Trophoblast cell (in vitro differentiated cells and primary cell): ENCODE measurements at regions not wholly inside any gene's neighbourhood (a gene's known extent, or its start where the extent isn't known, plus 50 kb on each side); places are given as distances from the start of the nearest gene placed in this dataset.
"Not testable (repeated sequence)": the region's sequence is repeated elsewhere in the genome, so short reads cannot be mapped to it uniquely, and the experiment has no call there.

Experiments
- DNase-seq, 2 donors: peaks; one replicate each; pipeline ENCODE4 v3.0.0-alpha.2; 2016
- H2AFZ ChIP-seq: 2 replicates; pipeline ENCODE4 v1.6.1; 2013; ENCODE audit warnings: low read length, moderate library complexity, mild to moderate bottlenecking; ENCODE audit not compliant: insufficient read depth, poor library complexity
- H2AK5ac ChIP-seq: 2 replicates; pipeline ENCODE4 v1.6.1; 2013; ENCODE audit warnings: mild to moderate bottlenecking, low read length
- H2BK120ac ChIP-seq: 2 replicates; pipeline ENCODE4 v1.6.1; 2013; ENCODE audit warnings: low read length, mild to moderate bottlenecking, moderate library complexity; ENCODE audit not compliant: insufficient read depth, poor library complexity
- H2BK12ac ChIP-seq: 2 replicates; pipeline ENCODE4 v1.6.1; 2013; ENCODE audit warnings: mild to moderate bottlenecking, low read length, moderate library complexity
- H2BK5ac ChIP-seq: 2 replicates; pipeline ENCODE4 v1.6.1; 2013; ENCODE audit warnings: low read length, low read depth, moderate library complexity, mild to moderate bottlenecking; ENCODE audit not compliant: poor library complexity
- H3K14ac ChIP-seq: 2 replicates; pipeline ENCODE4 v1.6.1; 2013; ENCODE audit warnings: mild to moderate bottlenecking, low read length
- H3K18ac ChIP-seq: 2 replicates; pipeline ENCODE4 v1.6.1; 2013; ENCODE audit warnings: mild to moderate bottlenecking, low read length
- H3K23ac ChIP-seq: 2 replicates; pipeline ENCODE4 v1.6.1; 2013; ENCODE audit warnings: low read length
- H3K27ac ChIP-seq: 2 replicates; pipeline ENCODE4 v1.5.1; 2013; ENCODE audit warnings: low read depth, mild to moderate bottlenecking, inconsistent platforms, low read length, moderate library complexity
- H3K27me3 ChIP-seq: 2 replicates; pipeline ENCODE4 v1.6.1; 2013; ENCODE audit warnings: inconsistent platforms, mild to moderate bottlenecking, low read length, moderate library complexity; ENCODE audit not compliant: insufficient read depth
- H3K36me3 ChIP-seq, 2 experiments: 1 replicate in 1 of 2; 2 replicates in 1 of 2; pipeline ENCODE4 v1.6.1; 2013; ENCODE audit warnings: low read length in 2 of 2, mild to moderate bottlenecking in 2 of 2, moderate library complexity in 1 of 2; ENCODE audit not compliant: insufficient read depth in 2 of 2, control insufficient read depth in 1 of 2
- H3K4ac ChIP-seq: 2 replicates; pipeline ENCODE4 v1.6.1; 2013; ENCODE audit warnings: low read depth, mild to moderate bottlenecking, low read length, moderate library complexity
- H3K4me1 ChIP-seq, 2 experiments: 1 replicate in 1 of 2; 2 replicates in 1 of 2; pipeline ENCODE4 v1.6.1; 2013; ENCODE audit warnings: low read length in 2 of 2, mild to moderate bottlenecking in 2 of 2, moderate library complexity in 1 of 2; ENCODE audit not compliant: insufficient read depth in 2 of 2, control insufficient read depth in 1 of 2
- H3K4me2 ChIP-seq: 2 replicates; pipeline ENCODE4 v1.6.1; 2013; ENCODE audit warnings: inconsistent platforms, mild to moderate bottlenecking, low read length, moderate library complexity
- H3K4me3 ChIP-seq: 2 replicates; pipeline ENCODE4 v1.5.1; 2013; ENCODE audit warnings: mild to moderate bottlenecking, low read depth, low read length, inconsistent platforms
- H3K79me1 ChIP-seq: one replicate; pipeline ENCODE4 v1.6.1; 2013; ENCODE audit warnings: low read length
- H3K79me2 ChIP-seq: 2 replicates; pipeline ENCODE4 v1.6.1; 2013; ENCODE audit warnings: low read length, mild to moderate bottlenecking; ENCODE audit not compliant: control insufficient read depth, insufficient read depth, poor library complexity
- H3K9ac ChIP-seq: 2 replicates; pipeline ENCODE4 v1.6.1; 2013; ENCODE audit warnings: mild to moderate bottlenecking, low read length
- H3K9me3 ChIP-seq: 2 replicates; pipeline ENCODE4 v1.6.1; 2013; ENCODE audit warnings: low read depth, mild to moderate bottlenecking, control low read depth, inconsistent platforms, low read length; ENCODE audit not compliant: insufficient read depth
- H4K12ac ChIP-seq: 2 replicates; pipeline ENCODE4 v1.6.1; 2013; ENCODE audit warnings: low read depth, mild to moderate bottlenecking, low read length, moderate library complexity
- H4K8ac ChIP-seq: 2 replicates; pipeline ENCODE4 v1.6.1; 2013; ENCODE audit warnings: low read depth, mild to moderate bottlenecking, low read length, moderate library complexity
- H4K91ac ChIP-seq: one replicate; pipeline ENCODE4 v1.6.1; 2013; ENCODE audit warnings: low read depth, mild to moderate bottlenecking, low read length, moderate library complexity
- WGBS: extraction: QIAGEN DNeasy Blood & Tissue Kit; methylation state at CpG from one replicate; pipeline ENCODE4 v1.1.7; 2013; ENCODE audit warnings: missing lambda C conversion rate; ENCODE audit not compliant: insufficient read length, insufficient coverage; ENCODE audit errors: extremely low coverage; 5-methylcytosine and 5-hydroxymethylcytosine counted together

DNA sequence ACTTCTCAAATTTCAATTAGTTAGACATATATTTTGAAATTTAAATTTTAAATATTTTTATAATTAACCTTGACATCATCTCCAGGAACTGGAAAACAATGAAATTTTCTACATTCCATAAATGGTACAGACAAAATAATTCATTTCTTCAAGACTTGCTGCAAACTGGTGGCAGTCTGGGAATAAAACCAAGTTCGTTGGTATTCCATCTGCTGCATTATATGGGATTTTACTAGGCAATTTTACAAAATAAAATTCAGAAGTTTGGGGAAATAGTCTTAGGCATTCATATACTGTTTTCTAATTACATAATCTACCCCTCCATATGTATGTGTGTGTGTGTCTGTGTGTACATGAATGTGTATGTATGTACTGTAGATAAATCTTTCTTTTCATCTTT, 984.6 kb upstream of the KCND2 start:
- no peak overlapping the region for H4K12ac ChIP-seq
- no peaks in the 10 kb centered on the region for H3K79me2 ChIP-seq
- H3K18ac ChIP-seq, result no peak overlapping the region
- no peak overlapping the region for H3K23ac ChIP-seq
- no peak overlapping the region for H3K9ac ChIP-seq
- H3K4ac ChIP-seq, result no peak overlapping the region
- no peaks in the 10 kb centered on the region for H3K36me3 ChIP-seq
- H4K91ac ChIP-seq, result no peak overlapping the region
- H2BK12ac ChIP-seq, result no peak overlapping the region
- H3K79me1 ChIP-seq, result no peaks in the 10 kb centered on the region
- H3K4me2 ChIP-seq, result no peak overlapping the region
- H3K27me3 ChIP-seq, result no peaks in the 10 kb centered on the region
- no peak overlapping the region for H2BK5ac ChIP-seq
- no peak overlapping the region for H2AK5ac ChIP-seq
- H2AFZ ChIP-seq, result no peak overlapping the region
- no CpG with 5 or more reads among the region's 1 CpG for WGBS
- no peak overlapping the region for H2BK120ac ChIP-seq
- H3K4me3 ChIP-seq, result no peak overlapping the region
- no peak overlapping the region for H4K8ac ChIP-seq
- no peak for DNase-seq
- no peaks in the 10 kb centered on the region for H3K4me1 ChIP-seq
- no peaks in the 10 kb centered on the region for H3K9me3 ChIP-seq
- H3K27ac ChIP-seq, result no peak overlapping the region
- no peak overlapping the region for H3K14ac ChIP-seq

DNA sequence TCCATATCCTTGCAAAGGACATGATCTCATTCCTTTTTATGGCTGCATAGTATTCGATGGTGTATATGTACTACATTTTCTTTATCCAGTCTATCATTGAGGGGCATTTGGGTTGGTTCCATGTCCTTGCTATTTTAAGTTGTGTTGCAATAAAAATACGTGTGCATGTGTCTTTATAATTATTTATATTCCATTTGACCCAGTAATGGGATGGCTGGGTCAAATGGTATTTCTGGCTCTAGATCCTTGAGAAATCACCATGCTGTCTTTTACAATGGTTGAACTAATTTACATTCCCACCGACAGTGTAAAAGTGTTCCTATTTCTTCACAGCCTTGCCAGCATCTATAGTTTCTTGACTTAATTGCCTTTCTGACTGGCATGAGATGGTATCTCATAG, 972.6 kb upstream of the KCND2 start:
- no CpG with 5 or more reads among the region's 3 CpGs for WGBS

DNA sequence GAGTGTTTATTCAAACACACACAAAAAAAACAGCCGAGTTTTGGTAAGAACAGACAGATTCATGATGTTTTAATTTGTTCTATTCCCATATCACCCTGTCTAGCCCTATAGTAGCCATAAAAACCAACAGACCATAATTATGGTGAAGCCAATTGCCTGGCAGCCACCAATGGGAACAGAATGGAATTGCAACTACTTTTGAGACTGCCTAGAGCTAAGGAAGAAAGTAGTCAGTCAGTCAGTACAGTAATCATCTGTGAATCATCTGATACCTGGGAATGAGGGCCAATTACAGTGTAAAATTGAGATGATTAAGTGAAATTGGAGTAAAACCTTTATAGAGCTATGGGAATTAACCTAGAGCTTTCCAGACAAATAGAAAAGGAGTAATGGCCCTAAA, 952.7 kb upstream of the KCND2 start:
- Histone ChIP-seq H2BK120ac (no peak overlapping the region), H3K4me2 (no peak overlapping the region), H3K9me3 (no peaks in the 10 kb centered on the region), H2BK12ac (no peak overlapping the region), H2AFZ (no peak overlapping the region), H3K36me3 (no peaks in the 10 kb centered on the region), H3K14ac (no peak overlapping the region), H3K23ac (no peak overlapping the region), H3K27ac (no peak overlapping the region), H4K12ac (no peak overlapping the region), H2AK5ac (no peak overlapping the region), H3K4me1 (no peaks in the 10 kb centered on the region), H3K18ac (no peak overlapping the region), H3K79me1 (no peaks in the 10 kb centered on the region), H3K27me3 (no peaks in the 10 kb centered on the region), H2BK5ac (no peak overlapping the region), H3K9ac (no peak overlapping the region), H3K79me2 (no peaks in the 10 kb centered on the region), H4K91ac (no peak overlapping the region), H4K8ac (no peak overlapping the region), H3K4me3 (no peak overlapping the region), H3K4ac (no peak overlapping the region)
- no CpG with 5 or more reads among the region's 1 CpG for WGBS
- DNase-seq, result no peak

More for the DNA sequence above, 972.6 kb upstream of the KCND2 start:
- not testable (repeated sequence) for H3K36me3 ChIP-seq, H3K79me2 ChIP-seq, H3K14ac ChIP-seq, H3K9ac ChIP-seq, DNase-seq, H3K4ac ChIP-seq, H4K8ac ChIP-seq, H2BK5ac ChIP-seq, H3K9me3 ChIP-seq, H3K4me2 ChIP-seq, H3K27me3 ChIP-seq, H3K27ac ChIP-seq, H3K4me3 ChIP-seq, H4K12ac ChIP-seq, H3K23ac ChIP-seq, H2BK12ac ChIP-seq, H2BK120ac ChIP-seq, H3K4me1 ChIP-seq, H3K79me1 ChIP-seq, H2AK5ac ChIP-seq, H4K91ac ChIP-seq, H3K18ac ChIP-seq, H2AFZ ChIP-seq

DNA sequence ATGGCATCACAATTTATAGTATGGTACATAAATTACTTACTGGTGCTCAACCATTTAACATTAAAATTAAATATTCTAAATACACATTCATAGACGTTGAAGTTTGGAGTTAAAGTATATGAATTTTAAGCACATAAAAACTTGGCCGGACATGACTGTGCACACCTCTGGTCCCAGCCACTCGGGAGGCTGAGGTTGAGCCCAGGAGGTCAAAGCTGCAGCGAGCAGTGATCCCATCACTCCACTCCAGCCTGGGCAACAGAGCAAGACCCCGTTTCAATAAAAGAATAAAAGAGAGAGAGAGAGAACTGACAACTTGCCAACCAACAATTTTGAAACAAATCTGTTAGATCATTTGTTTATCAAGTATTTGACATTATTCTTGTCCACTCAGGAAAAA, 943.3 kb upstream of the KCND2 start:
- no peaks in the 10 kb centered on the region for H3K79me2 ChIP-seq
- DNase-seq, result no peak
- H2AFZ ChIP-seq, result no peak overlapping the region
- H4K8ac ChIP-seq, result no peak overlapping the region
- H3K79me1 ChIP-seq, result no peaks in the 10 kb centered on the region
- H2BK5ac ChIP-seq, result no peak overlapping the region
- no peak overlapping the region for H2AK5ac ChIP-seq
- no peaks in the 10 kb centered on the region for H3K9me3 ChIP-seq
- H3K4me1 ChIP-seq, result no peaks in the 10 kb centered on the region
- H4K12ac ChIP-seq, result no peak overlapping the region
- H3K27me3 ChIP-seq, result no peaks in the 10 kb centered on the region
- H3K18ac ChIP-seq, result no peak overlapping the region
- no peak overlapping the region for H3K27ac ChIP-seq
- H3K4me2 ChIP-seq, result no peak overlapping the region
- H3K14ac ChIP-seq, result no peak overlapping the region
- no peak overlapping the region for H3K4ac ChIP-seq
- H4K91ac ChIP-seq, result no peak overlapping the region
- WGBS, result no CpG with 5 or more reads among the region's 5 CpGs
- H3K9ac ChIP-seq, result no peak overlapping the region
- no peak overlapping the region for H3K4me3 ChIP-seq
- no peak overlapping the region for H3K23ac ChIP-seq
- no peak overlapping the region for H2BK12ac ChIP-seq
- no peak overlapping the region for H2BK120ac ChIP-seq
- no peaks in the 10 kb centered on the region for H3K36me3 ChIP-seq
